Stimulated activated CD4-positive, alpha-beta T cell treated with anti-CD3 and anti-CD28 coated beads, Interleukin-4, amount 100 ng/mL, for 4 hours (primary cell): ENCODE measurements at regions not wholly inside any gene's neighbourhood (a gene's known extent, or its start where the extent isn't known, plus 50 kb on each side); places are given as distances from the start of the nearest gene placed in this dataset.
"Not testable (repeated sequence)": the region's sequence is repeated elsewhere in the genome, so short reads cannot be mapped to it uniquely, and the experiment has no call there.

Experiments used
- DNase-seq, 2 experiments: peaks; one replicate each; pipeline ENCODE4 v3.0.0-alpha.2; 2020

DNA sequence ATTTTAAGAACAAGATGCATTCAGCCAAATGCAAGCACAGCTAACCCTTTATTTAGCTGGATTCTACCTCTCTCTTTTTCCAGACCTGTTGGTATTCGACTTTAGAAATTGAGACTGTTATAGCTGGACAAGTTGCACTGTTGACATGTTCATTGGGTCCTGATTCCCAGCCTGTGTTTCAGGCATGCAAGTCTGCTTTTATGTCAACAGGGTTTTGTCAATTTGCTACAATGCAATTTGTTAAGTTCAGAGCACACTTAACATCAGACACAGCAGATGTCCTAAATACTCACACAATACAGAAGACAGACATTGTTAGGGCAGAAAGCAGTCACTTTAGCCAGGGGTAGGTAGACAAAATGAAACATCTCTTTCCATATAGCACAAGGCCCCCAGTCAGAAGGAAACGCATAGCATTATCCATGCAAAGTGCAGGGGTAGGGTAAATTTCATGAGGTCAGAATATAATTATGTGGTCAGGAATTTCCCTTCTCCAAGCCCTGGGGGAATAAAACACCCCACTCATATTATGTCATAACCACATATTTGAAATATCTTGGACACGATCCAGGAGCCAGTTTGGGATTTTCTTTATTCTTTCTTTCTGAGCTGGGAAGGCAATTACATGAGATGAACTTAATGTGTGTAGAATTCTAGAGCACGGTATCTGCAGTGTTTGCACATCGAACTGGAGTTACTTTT, 504.1 kb downstream of the NTRK3 start:
- DNase-seq: no peak

DNA sequence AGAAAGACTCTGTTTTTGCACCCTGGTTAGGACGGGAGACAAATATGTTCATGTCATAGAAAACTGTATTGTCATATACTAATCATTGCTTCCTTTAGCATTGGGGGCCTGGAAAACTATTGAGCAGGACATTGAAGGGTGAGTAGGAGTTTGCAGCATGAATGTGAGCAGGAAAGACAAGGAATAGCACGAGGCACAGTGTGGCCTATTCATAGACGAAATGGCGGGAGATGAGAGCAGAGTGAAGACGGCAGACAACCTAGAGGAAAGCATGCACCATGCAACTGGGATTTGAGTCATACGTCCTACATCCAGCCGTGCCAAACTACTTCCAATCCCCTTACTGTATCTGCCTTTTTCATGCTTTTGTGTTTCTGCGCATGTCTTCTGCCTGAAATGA, 508.1 kb downstream of the NTRK3 start:
- DNase-seq: no peak

DNA sequence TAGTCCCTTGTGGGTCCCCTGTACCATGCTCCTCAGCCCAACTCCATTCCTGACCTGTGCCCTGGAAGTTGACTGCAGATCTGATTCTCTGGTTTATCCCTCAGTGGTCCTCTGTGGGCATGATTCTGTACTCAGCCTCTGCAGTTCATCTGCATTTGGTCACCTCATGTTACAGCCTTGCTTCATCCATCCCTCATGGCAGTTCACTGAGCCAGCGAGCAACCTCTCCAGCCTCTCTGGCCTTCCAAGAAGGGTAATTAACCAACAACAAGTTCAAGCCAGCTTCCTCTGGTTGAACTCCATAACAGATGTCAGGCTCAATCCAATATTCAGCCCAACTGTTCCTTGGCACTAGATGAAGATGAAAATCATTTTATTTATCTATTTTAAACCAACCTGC, 509.5 kb downstream of the NTRK3 start:
- DNase-seq: no peak

DNA sequence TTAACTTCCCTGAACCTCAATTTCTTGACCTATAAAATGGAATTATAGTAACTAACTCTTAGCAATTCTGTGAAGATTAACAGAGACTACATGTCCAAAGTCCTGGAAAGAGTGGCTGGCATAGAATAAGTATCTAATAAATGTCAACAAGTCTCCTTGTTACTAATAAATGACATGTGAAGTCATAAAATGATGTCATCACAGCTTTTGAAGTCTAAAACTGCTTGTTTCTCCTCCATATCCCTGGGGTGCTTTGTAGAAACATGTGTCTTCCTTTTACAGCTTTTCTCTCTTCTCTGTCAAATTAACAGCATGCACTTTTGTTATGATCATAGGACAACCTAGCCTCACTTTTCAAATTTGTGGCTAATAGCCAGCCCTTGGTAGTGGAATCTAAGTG, 510.2 kb downstream of the NTRK3 start:
- DNase-seq: no peak

DNA sequence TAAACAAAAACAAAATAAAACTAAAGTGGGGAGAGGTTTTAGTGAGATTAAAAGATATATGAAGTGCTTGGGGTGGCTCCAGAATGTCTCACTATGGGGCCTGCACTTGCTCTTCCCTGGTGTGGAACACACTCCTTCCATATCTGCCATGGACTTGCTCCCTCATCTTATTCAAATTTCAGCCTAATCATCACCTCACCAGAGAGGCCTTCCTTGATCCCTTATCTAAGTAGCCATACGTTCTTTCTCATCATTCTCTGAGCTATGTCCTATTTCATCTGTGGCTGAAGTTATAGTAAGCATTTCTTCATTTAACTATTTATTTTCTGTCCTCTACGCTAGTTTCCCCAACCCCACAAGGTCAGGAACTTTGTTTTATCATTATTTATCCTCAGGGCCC, 511.7 kb downstream of the NTRK3 start:
- no peak for DNase-seq

DNA sequence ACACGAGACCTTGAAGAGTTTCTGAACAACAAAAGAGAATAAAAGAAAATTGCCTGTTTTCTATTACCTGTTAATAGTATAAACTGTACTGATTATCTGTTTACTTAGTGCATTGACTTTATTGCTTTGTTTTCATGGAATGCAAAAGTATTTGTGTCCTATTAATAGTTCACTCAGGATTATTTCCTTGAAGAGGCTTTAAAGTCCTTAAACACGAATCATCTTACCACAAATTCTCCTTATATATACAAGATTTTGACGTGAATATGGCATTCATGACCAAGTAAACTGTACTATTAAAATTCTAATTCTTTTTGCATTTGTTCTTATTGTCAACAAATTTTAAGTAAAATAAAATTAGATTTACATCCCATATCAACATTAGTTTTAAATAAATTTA, 513.0 kb downstream of the NTRK3 start:
- no peak for DNase-seq

DNA sequence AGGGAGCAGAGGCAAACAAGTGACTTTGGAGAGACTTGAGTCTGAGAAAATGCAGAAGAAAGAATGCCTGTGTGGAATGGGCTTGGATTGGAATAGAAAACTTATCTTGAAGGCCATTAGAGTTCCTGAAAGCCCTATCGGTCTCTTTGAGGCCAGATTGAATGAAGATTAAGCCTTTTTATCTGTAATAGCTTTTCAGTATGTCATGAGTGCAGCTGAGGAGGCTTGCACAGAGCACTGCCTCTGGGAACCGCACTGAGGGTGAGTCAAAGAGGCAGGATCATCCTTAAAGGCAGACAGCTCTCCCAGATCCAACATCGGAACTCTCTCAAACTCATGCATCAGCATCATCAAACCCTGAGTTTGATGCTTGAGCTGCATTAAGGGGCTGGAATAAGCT, 515.2 kb downstream of the NTRK3 start:
- DNase-seq: no peak

DNA sequence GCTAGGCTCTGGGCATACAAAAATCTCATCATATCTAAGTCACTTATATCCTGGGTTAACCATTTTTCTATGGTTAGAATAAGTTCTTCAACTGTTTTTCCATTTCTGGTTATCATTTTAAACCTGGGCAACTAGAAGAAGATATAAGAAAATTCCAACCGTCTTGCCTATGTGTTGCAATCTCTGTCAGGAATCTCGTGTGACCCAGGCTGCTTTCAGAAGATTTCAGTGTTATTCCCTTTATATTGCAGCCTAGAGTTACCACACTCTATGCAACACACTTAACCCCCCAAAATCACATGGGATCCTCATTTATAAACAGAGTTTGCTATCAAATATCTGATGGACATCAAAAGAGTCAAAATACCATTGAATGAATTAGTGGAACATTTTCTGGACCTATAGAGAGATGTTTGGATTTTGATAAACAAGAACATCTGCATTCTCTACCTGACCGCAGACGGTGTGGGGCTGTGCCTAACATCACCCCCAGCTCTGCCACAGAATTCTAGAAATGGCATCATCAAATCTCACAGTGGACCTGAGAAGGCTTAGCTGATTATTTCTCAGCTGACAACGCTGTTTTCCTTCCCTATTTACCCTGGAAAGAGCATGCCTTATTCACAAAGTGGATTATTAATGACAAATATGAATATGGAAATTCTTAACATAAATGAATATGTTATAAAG, 515.7 kb downstream of the NTRK3 start:
- DNase-seq: no peak

DNA sequence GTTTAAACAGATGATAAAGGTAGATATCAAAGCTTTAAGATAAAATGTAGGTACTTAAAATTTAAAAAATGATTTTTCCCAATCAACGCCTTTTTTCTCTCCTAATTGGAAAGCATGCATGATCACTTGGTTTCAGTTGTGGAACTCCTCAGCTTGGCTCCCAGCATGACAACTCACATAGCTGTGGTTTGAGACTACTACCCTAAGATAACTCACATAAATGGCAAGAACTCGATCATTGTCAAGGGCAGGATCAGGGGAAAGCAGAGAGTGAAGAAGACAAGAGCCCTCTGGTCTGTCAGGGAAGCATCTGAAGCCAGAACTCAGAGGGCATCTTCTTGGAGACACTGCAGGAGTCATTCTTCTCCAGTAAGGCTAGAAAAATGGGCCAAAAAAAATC, 516.7 kb downstream of the NTRK3 start:
- no peak for DNase-seq

DNA sequence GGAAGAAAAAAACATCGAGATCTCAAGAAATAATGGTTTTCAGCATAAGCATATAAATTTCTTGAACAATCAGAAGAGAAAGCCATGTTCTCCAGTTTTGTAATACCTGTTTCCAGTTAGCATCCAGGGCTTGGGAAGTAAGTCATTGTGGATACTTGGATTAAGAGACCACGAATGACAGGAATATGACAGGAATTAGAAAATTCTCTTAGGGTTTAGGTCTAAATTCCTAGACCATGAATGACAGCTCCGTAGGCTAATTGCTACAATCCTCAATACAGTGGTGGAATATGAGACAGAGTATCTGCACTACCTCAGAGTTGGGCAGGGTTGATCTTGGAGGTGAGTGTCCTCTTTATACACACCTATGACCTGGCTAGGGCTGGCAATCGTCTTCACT, 517.5 kb downstream of the NTRK3 start:
- no peak for DNase-seq

DNA sequence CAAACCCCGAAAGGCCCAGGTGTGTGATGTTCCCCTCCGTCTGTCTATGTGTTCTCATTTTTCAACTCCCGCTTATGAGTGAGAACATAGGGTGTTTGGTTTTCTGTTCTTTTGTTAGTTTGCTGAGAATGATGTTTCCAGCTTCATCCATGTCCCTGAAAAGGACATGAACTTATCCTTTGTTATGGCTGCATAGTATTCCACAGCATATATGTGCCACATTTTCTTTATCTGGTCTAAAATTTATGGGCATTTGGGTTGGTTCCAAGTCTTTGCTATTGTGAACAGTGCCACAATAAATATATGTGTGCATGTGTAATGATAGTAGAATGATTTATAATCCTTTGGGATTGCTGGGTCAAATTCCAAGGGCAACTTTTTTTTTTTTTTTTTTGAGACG, 519.1 kb downstream of the NTRK3 start:
- DNase-seq: not testable (repeated sequence)

DNA sequence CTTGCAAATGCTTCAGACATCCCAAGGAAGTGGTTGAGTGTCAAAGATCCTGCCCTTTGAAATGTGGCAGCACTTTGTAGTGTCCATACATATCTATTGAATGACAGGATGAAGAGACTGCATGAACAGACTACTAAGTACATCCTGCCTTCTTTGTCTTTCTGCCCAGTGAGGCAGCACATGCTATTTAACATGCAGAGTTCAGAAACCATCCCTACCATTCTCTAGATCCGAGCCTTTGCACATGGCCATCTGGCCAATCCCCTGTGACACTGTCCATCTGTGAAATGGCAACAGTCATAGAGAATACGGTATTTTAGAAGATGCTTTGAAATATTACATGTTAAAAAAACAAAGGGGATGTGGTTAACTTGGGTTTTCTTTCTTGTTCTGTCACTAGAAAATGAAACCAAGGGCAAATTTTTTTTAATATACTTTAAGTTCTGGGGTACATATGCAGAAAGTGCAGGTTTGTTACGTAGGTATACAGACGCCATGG, 519.6 kb downstream of the NTRK3 start:
- no peak for DNase-seq

DNA sequence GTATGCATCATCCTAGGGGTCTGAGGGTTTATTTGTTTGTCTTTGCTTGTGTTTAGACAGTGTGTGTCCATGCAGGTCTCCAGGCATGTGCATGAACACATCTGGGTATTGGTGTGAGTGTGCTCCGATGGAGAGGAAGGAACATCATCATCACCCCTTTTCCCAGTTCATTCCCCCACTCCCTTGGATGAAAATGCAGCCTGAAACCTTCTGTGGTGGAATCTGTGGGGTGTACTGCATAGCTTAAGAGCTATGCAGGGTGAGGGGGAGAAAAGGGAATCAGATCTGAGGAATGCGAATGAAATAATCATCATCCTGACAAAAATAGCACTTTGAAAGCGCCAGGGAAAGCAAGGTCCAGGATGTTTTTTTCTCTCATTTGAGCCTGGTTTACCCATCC, 520.1 kb downstream of the NTRK3 start:
- no peak for DNase-seq

DNA sequence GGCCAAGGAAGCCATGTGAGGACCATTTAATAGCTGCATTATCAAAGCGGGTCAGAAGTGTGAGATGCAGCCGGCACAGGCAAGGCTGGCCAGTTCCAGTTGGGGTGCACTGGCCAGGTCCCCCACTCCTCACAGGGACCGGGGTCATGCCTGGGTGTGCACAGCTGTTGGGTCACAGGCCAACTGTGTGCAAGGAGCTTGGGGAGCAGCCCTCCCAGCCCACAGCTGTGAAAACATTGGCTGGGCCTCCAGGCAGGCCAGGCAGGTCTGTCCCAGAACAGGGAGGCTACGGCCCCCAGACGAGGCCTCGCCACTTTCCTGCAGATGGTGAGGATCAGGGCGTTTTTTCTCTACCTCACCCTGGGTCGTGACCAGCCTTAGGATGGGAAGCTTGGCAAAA, 521.0 kb downstream of the NTRK3 start:
- no peak for DNase-seq

DNA sequence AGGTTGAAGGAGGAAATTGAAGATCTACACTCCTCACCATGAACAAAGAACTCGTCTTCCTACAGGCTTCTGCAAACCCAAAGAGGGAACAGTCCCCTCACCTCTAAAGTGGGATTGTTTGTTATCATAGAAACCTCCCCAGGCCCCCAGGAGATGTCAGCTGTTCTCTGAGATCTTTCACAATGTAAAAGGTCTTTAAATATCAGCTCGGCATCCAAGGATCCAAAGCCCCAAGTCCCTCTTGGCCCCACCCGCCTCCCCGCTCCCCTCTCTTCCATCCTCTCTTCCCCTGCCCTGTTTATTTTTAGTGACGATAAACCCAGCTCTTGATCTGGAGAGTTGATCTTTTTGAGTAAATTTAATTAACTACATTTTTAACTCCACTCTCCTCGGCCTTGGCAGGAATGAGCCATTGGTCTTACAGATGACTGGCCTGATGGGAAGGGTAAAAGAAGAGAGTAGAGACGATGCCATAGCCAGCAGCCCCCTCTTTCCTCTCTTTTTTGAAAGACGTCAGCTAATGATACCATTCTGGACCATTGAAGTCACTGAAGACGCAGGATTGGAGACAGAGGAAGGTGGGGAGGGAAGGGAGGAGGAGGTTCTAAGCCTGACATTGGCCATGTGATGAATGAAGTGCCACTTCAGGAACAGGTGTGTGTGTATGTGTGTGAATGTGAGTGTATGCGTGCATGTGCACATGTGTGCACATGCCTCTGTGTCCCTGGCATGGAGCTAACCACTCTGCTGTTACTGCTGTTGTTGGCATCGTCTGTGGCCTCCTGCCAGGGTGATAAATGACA, 521.8 kb downstream of the NTRK3 start:
- DNase-seq: no peak

DNA sequence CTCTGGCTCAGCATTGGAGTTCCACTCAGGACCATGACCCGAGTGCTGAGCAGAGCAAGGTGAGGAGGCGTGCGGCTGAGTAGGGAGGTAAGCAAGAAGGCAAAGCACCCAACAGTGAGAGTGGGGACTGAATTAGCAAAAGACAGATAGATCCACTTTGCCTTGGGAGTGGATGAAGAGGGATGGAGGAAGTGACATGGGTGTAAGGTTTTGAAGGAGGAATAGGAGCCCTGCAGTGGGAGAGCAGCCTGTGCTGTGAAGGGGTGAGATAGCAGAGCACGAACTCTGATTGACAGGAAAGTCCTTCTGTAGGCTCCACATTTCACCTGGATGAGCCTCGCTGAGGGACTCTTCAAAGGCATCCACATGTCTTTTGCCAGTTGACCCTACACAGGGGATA, 522.6 kb downstream of the NTRK3 start:
- no peak for DNase-seq

DNA sequence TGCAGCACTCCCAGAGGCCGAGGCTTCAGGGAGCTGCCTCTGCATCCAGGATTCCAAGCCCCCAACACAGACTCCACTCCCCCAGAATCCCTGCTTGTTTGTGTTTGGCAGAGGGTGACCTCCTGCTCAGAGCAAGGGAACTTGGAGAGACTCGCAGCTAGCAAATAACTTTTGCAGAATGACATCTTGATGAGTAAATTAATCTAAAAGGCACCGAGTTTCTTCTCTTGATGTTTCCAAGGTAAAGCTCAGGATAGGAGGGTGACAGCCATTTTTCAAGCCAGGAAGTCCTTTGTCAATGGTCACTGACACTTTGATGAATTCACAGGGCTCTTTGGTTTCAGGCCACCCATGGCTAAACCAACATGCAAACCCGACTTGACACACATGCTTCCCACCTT, 523.0 kb downstream of the NTRK3 start:
- DNase-seq: no peak

DNA sequence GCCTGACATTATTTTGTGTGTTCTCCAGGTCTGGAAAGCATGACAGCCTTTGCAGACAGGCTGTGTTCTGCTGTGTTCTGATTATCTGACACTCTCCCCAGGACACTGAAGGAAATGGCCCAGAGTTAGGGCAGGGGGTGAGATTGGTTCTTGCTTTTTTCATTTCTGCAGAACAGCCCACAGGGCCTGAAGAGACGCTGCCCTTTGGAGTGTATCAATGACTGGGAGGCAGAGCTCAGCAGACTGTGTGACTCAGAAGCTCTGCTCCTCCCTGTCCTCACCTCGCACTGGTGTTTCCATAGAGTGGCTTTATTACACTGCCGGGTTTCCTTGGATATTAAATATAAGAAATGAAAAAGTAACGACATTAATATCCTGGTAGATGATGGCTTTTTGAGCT, 523.6 kb downstream of the NTRK3 start:
- DNase-seq: no peak

DNA sequence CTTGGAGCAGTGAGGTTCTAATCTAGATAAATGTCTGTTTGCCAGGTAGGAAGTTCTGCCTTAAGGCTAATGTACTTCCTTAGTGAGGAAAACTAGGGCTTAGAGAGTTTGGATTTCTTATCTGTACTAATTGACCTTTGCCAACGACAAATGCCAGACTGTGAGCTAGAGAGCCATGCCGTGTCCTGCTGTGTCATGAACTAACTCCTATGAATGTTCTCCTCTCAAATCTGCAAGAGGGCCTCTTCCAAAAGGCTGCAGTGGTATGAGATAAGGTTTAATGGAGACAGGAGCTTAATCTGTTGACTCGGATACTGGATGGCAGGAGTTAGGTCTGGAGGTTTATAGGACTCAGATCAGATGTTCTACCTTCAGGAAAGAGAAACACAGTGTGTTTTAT, 524.9 kb downstream of the NTRK3 start:
- DNase-seq: no peak

DNA sequence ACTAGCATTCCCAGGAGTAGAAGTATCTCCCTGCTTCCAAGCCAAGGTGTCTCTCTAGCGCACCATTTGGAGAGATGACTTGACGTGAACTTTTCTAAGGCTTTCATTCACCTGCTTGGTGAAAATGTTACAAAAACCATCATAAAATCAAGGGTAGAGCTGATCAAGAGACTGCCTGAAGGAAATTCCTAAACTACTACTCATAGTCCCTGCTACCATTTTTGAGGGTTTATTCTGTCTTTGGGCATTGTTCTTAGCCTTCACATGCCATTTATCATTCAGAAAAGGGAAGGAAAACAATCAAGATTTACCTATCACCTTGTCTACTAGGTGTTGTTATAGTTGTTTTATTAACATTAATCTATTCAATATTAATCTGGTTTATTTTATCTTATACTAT, 525.8 kb downstream of the NTRK3 start:
- DNase-seq: no peak

DNA sequence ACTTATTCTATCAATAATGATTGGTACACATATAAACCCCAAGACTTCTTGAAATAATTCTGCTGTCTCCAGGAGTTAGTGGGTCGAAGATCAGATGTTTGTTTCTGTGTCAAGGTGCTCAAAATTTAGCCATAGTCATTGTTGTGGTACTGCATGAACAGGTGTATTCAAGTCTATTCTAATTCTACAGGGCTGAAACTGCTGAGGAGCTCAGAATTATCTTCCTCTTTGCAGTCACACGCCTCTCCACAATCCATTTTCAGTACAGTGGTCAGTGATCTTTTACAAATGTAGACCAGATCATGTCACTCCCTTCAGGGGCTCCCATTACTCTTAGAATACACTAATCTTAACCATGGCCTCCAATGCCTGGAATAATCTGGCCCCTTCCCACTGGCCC, 527.5 kb downstream of the NTRK3 start:
- DNase-seq: no peak

DNA sequence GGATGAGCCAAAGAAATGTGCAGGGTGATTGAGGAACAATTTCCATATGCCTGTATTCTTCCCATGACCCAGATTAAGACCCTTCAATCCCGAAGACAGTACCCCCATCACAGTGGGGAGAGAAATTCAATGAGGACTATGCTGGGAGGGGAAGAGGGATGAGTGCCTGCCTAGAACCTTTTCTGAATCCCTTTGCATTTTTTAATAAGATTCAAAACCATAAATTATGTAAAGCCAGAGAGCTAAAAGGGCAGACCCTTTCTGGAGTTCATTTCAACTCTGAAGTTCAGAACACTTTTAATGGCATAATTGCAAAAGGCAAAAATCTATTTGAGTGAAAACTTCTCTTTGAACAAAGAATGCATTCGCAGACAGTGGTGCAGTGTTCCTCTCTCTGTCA, 529.5 kb downstream of the NTRK3 start:
- DNase-seq: no peak

DNA sequence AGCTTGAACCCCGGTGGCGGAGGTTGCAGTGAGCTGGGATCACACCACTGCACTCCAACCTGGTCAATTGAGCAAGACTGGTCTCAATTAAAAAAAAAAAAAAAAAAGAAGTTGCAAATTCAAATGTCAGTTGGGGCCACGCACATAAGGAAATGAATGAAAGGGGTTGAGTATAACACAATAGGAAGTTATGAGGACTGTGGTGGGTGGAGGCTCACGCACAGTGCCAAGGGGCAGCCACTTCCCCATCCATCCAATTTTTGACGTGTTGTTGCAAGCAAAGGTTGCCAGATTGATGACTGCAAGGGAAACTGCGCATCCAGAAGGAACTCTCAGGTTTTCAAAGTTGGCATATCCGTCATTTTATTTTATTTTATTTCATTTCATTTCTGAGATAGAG, 532.2 kb downstream of the NTRK3 start:
- no peak for DNase-seq
